T-cell (primary cell): ENCODE measurements at regions not wholly inside any gene's neighbourhood (a gene's known extent, or its start where the extent isn't known, plus 50 kb on each side); places are given as distances from the start of the nearest gene placed in this dataset.
"Not testable (repeated sequence)": the region's sequence is repeated elsewhere in the genome, so short reads cannot be mapped to it uniquely, and the experiment has no call there.

ENCODE experiments used
- ATAC-seq, 4 experiments: fragments of 200-7000 bp in 3 of 4; fragments of 150-1000 bp in 1 of 4; cut with Tn5 transposase; replicated peaks in 1 of 4; 1 replicate in 3 of 4; 2 replicates in 1 of 4; pipeline ENCODE4 v1.10.0; 2021; ENCODE audit warnings: moderate library complexity in 3 of 4, mild to moderate bottlenecking in 2 of 4, moderate number of reproducible peaks in 1 of 4
- CTCF ChIA-PET, 2 donors: fragments of 300-600 bp; sonication (Branson Sonifier 250); formaldehyde crosslinking; loops; one replicate each; lab custom pipeline; 2022; ENCODE audit warnings: antibody characterized with exemption in 2 of 2; lab: Charles Lee
- POLR2A ChIA-PET, 2 donors: fragments of 300-600 bp; sonication (Branson Sonifier 250); formaldehyde crosslinking; loops; one replicate each; lab custom pipeline; 2022; ENCODE audit warnings: antibody characterized with exemption in 2 of 2; lab: Charles Lee
- DNase-seq, 35 experiments: peaks; one replicate each; pipeline versions ENCODE4 v3.0.0 to v3.0.0-alpha.2; 2013 to 2023
- H3K27ac ChIP-seq: one replicate; pipeline ENCODE4 v1.5.1; 2013; ENCODE audit warnings: low read length
- H3K27me3 ChIP-seq, 2 experiments: replicated peaks in 1 of 2; 1 replicate in 1 of 2; 2 replicates in 1 of 2; pipeline versions ENCODE4 v1.6.1 to v1.7.0; 2013; ENCODE audit warnings: low read length in 1 of 2, mixed read lengths in 1 of 2; ENCODE audit not compliant: control insufficient read depth in 2 of 2, insufficient read depth in 2 of 2; ENCODE audit errors: extremely low read depth in 1 of 2
- H3K36me3 ChIP-seq, 2 donors: 1 replicate in 1 of 2; 2 replicates in 1 of 2; pipeline versions ENCODE4 v1.6.1 to v1.7.0; 2013; ENCODE audit warnings: low read length in 1 of 2; ENCODE audit not compliant: control insufficient read depth in 2 of 2, insufficient read depth in 1 of 2; ENCODE audit errors: extremely low read depth in 1 of 2
- H3K4me1 ChIP-seq, 2 experiments: 1 replicate in 1 of 2; 2 replicates in 1 of 2; pipeline versions ENCODE4 v1.6.1 to v1.7.0; 2013; ENCODE audit warnings: low read length in 2 of 2, mixed read lengths in 1 of 2; ENCODE audit not compliant: insufficient read depth in 2 of 2, control insufficient read depth in 1 of 2; ENCODE audit errors: extremely low read depth in 1 of 2
- H3K4me3 ChIP-seq, 2 donors: 1 replicate in 1 of 2; 2 replicates in 1 of 2; pipeline versions ENCODE4 v1.5.1 to v1.7.0; 2013; ENCODE audit warnings: mild to moderate bottlenecking in 2 of 2, low read length in 1 of 2, moderate library complexity in 1 of 2; ENCODE audit not compliant: control insufficient read depth in 1 of 2; ENCODE audit errors: extremely low read depth in 1 of 2
- H3K9me3 ChIP-seq: 2 replicates; pipeline ENCODE4 v1.7.0; 2013
- H3K27ac Mint-ChIP-seq, 2 donors: one replicate each; pipeline ENCODE4 v1.8.0; 2020 to 2021; ENCODE audit warnings: mild to moderate bottlenecking in 2 of 2, mixed read lengths in 2 of 2
- H3K27me3 Mint-ChIP-seq, 2 donors: one replicate each; pipeline ENCODE4 v1.8.0; 2021 to 2022; ENCODE audit warnings: mixed read lengths in 2 of 2
- H3K36me3 Mint-ChIP-seq: one replicate; pipeline ENCODE4 v1.8.0; 2021; ENCODE audit warnings: mixed read lengths
- H3K4me1 Mint-ChIP-seq, 3 donors: one replicate each; pipeline ENCODE4 v1.8.0; 2020 to 2022; ENCODE audit warnings: mixed read lengths in 3 of 3, mild to moderate bottlenecking in 1 of 3
- H3K4me3 Mint-ChIP-seq, 3 donors: one replicate each; pipeline ENCODE4 v1.8.0; 2020 to 2022; ENCODE audit warnings: mild to moderate bottlenecking in 3 of 3, mixed read lengths in 3 of 3, moderate library complexity in 3 of 3
- H3K9me3 Mint-ChIP-seq, 3 donors: one replicate each; pipeline ENCODE4 v1.8.0; 2020 to 2022; ENCODE audit warnings: mixed read lengths in 3 of 3
- WGBS: methylation state at CpG from one replicate; pipeline ENCODE4 v1.1.5; 2013; ENCODE audit warnings: missing lambda C conversion rate; ENCODE audit not compliant: insufficient coverage; 5-methylcytosine and 5-hydroxymethylcytosine counted together

DNA sequence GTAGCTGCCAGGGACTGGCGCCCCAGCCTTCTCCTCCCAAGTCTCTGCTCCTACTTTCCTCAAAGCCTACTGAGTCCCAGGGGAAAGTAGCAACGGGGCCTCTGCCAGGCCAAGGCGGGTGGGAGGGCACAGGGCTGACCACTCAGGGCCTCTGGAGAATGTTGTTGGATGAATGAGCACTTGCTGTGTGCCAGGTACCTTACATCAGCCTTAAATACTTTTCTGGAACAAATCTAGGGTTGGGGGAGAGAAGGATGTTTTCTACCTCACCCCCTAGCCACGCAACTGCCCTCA is 119.3 kb upstream of the ZBTB40 start:
- Mint-ChIP-seq H3K9me3 (no peaks in the 10 kb centered on the region), H3K4me3 (no peak overlapping the region), H3K36me3 (no peaks in the 10 kb centered on the region), H3K4me1 (no peaks in the 10 kb centered on the region), H3K27me3 (peaks cover 7 to 17% of the 10 kb centered on the region in 2 donors), H3K27ac (no peak overlapping the region)
- H3K4me3 ChIP-seq, result no peak overlapping the region
- no peaks in the 10 kb centered on the region for H3K36me3 ChIP-seq
- DNase-seq (no peak), ATAC-seq (no peak)
- H3K27me3 ChIP-seq, result peaks cover 0 to 42% of the 10 kb centered on the region in 2 experiments
- H3K4me1 ChIP-seq, result no peaks in the 10 kb centered on the region
- CTCF ChIA-PET, result no interaction called here
- no peaks in the 10 kb centered on the region for H3K9me3 ChIP-seq
- POLR2A ChIA-PET, result no interaction called here
- WGBS, result no CpG with 5 or more reads among the region's 4 CpGs
- H3K27ac ChIP-seq, result no peak overlapping the region

DNA sequence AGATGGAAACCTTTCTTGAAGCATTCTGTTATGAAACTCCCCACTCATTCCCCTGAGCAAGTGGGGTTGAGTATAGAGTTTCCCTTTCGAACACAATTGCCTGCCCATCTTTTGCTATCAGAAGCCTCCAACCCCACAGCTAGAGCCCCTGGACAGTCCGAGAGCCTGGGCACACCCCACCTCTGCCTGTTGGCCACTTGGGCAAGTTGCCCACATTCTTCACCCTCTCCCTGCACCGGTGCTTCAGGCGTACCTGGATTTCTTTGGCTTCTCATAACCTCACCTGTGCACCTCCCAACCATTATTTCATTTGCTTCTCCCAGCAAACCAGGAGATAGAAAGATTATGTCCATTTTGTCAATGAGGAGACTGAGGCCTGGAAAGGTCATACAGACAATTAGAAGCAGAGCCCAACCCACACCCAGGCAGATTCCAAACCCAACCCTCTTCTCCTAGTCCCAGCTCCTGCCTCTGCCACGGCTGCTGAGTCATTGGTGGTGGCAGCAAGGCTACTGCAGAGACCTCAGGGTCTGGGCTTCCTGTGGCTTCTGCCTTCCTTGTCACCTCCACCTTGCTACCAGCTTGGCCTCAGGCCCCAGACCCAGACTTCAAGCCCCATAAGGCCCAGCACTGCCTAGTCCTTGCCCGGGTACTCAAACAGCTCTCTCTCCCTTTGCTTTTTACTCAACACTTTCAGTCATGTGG is 118.7 kb upstream of the ZBTB40 start:
- POLR2A ChIA-PET, result no interaction called here
- CTCF ChIA-PET, result no interaction called here
- H3K4me3 ChIP-seq, result no peak overlapping the region
- no peaks in the 10 kb centered on the region for H3K9me3 ChIP-seq
- 47% methylated on average over 5 of the region's 6 CpGs for WGBS
- no peaks in the 10 kb centered on the region for H3K4me1 Mint-ChIP-seq
- DNase-seq, result no peak
- no peaks in the 10 kb centered on the region for H3K36me3 Mint-ChIP-seq
- H3K27ac ChIP-seq, result no peak overlapping the region
- no peak overlapping the region for H3K4me3 Mint-ChIP-seq
- no peaks in the 10 kb centered on the region for H3K9me3 Mint-ChIP-seq
- H3K27ac Mint-ChIP-seq, result no peak overlapping the region
- no peak for ATAC-seq
- H3K27me3 ChIP-seq, result peaks cover 0 to 44% of the 10 kb centered on the region in 2 experiments
- no peaks in the 10 kb centered on the region for H3K4me1 ChIP-seq
- H3K36me3 ChIP-seq, result no peaks in the 10 kb centered on the region
- peaks cover 7 to 17% of the 10 kb centered on the region in 2 donors for H3K27me3 Mint-ChIP-seq

DNA sequence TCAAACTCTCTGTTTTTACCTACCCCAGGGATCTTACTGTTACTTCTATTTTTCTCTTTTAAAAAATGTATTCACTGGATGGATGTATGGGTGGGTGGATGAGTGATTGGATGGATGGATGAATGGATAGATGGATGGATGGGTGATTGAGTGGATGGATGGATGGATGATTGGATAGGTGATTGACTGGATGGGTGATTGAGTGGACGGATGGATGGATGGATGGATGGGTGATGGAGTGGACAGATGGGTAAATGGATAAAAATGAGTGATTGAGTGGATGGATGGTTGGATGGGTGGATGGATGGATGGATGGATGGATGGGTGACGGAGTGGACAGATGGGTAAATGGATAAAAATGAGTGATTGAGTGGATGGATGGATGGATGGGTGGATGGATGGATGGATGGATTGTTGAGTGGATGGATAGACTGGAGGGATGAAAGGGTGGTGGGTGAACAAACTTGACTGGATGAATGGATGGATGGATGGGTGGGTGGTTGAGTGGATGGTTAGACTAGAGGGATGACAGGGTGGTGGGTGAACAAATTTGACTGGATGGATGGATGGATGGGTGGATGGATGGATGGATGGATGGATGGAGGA is 118.0 kb upstream of the ZBTB40 start:
- ATAC-seq, result no peak
- H3K27me3 Mint-ChIP-seq, result peaks cover 10 to 20% of the 10 kb centered on the region in 2 donors
- H3K4me1 Mint-ChIP-seq, result no peaks in the 10 kb centered on the region
- Histone ChIP-seq H3K36me3 (no peaks in the 10 kb centered on the region), H3K27me3 (peaks cover 0 to 45% of the 10 kb centered on the region in 2 experiments), H3K9me3 (no peaks in the 10 kb centered on the region), H3K27ac (no peak overlapping the region), H3K4me3 (no peak overlapping the region), H3K4me1 (no peaks in the 10 kb centered on the region)
- H3K27ac Mint-ChIP-seq, result no peak overlapping the region
- WGBS, result 85% methylated on average over 2 of the region's 2 CpGs
- POLR2A ChIA-PET, result no interaction called here
- no peak for DNase-seq
- CTCF ChIA-PET, result no interaction called here
- no peaks in the 10 kb centered on the region for H3K9me3 Mint-ChIP-seq
- no peak overlapping the region for H3K4me3 Mint-ChIP-seq
- no peaks in the 10 kb centered on the region for H3K36me3 Mint-ChIP-seq

DNA sequence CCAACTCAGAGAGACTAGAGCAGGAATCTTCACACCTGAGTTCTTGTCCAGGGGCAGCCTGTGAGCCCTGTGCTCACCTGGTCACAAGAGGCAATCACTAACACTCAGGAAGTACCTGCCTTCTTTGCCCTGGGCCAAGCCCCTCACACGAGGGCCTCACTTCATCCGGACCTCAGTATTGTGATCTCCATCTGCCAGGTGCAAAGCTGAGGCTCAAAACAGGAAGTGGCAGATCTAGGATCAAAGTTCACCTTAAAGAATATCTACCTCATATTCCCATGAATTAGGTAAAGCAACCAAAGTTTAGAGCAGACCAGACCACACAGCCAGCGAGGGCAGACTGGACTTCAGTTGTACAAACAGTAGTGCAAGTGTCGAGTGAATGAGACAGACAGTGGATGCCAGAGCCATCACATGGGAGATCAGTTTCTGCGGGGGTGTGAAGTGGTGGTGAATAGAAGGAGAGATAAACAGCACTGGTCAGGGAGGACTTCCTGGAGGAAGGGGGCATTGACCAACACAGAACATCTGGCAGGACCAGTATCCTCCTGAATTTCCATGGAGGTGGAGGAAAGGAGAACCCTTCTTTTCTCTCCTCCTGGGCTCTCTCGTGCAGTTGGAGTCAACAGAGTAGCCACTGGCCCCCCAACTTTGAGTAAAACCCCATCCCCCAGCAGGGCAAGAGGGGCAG is 116.6 kb upstream of the ZBTB40 start:
- no peak overlapping the region for H3K27ac Mint-ChIP-seq
- POLR2A ChIA-PET, result no interaction called here
- CTCF ChIA-PET, result no interaction called here

DNA sequence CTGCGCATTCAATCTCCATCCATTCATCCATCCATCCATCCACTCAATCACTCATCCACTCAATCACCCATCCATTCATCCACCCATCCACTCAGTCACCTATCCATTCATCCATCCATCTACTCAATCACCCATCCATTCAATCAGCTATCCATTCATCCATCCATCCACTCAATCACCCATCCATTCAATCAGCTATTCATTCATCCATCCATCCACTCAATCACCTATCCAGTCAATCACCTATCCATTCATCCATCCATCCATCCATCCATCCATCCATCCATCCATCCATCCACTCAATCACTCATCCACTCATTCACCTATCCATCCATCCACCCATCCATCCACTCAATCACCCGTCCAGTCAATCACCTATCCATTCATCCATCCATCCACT is 115.4 kb upstream of the ZBTB40 start:
- H3K36me3 ChIP-seq, H3K9me3 ChIP-seq, H3K27ac Mint-ChIP-seq, H3K4me3 ChIP-seq, CTCF ChIA-PET, DNase-seq, H3K4me1 Mint-ChIP-seq, H3K9me3 Mint-ChIP-seq, H3K36me3 Mint-ChIP-seq, ATAC-seq, H3K27ac ChIP-seq, H3K4me3 Mint-ChIP-seq, H3K4me1 ChIP-seq, POLR2A ChIA-PET: not testable (repeated sequence)
- peaks cover 0 to 52% of the 10 kb centered on the region in 2 experiments for H3K27me3 ChIP-seq
- WGBS, result 94% methylated on average over 2 of the region's 2 CpGs
- peaks cover 18 to 32% of the 10 kb centered on the region in 2 donors for H3K27me3 Mint-ChIP-seq

More for the DNA sequence above, 116.6 kb upstream of the ZBTB40 start:
- Mint-ChIP-seq H3K27me3 (peaks cover 15 to 24% of the 10 kb centered on the region in 2 donors), H3K4me1 (no peaks in the 10 kb centered on the region), H3K9me3 (no peaks in the 10 kb centered on the region), H3K36me3 (no peaks in the 10 kb centered on the region), H3K4me3 (no peak overlapping the region)
- no peak for ATAC-seq
- peaks cover 0 to 46% of the 10 kb centered on the region in 2 experiments for H3K27me3 ChIP-seq
- no peaks in the 10 kb centered on the region for H3K36me3 ChIP-seq
- no peaks in the 10 kb centered on the region for H3K4me1 ChIP-seq
- WGBS, result 46% methylated on average over 4 of the region's 6 CpGs
- DNase-seq, result no peak
- H3K4me3 ChIP-seq, result no peak overlapping the region
- H3K9me3 ChIP-seq, result no peaks in the 10 kb centered on the region
- no peak overlapping the region for H3K27ac ChIP-seq

DNA sequence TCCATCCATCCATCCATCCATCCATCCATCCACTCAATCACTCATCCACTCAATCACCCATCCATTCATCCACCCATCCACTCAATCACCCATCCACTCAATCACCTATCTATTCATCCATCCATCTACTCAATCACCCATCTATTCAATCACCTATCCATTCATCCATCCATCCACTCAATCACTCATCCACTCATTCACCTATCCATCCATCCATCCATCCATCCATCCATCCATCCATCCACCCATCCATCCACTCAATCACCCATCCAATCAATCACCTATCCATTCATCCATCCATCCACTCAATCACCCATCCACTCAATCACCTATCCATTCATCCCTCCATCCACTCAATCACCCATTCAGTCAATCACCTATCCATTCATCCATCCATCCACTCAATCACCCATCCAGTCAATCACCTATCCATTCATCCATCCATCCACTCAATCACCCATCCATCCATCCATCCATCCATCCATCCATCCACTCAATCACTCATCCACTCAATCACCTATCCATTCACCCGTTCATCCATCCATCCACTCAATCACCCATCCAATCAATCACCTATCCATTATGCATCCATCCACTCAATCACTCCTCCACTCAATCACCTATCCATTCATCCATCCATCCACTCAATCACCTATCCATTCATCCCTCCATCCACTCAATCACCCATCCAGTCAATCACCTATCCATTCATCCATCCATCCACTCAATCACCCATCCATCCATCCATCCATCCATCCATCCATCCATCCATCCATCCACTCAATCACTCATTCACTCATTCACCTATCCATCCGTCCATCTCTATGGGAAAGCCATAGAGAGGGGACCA is 114.7 kb upstream of the ZBTB40 start:
- H3K36me3 ChIP-seq, H3K27ac ChIP-seq, H3K36me3 Mint-ChIP-seq, CTCF ChIA-PET, H3K27ac Mint-ChIP-seq, H3K4me1 Mint-ChIP-seq, H3K4me3 ChIP-seq, ATAC-seq, H3K9me3 ChIP-seq, H3K4me3 Mint-ChIP-seq, DNase-seq, H3K9me3 Mint-ChIP-seq, H3K4me1 ChIP-seq, POLR2A ChIA-PET: not testable (repeated sequence)
- WGBS, result 84% methylated on average over 1 of the region's 2 CpGs
- peaks cover 20 to 35% of the 10 kb centered on the region in 2 donors for H3K27me3 Mint-ChIP-seq
- H3K27me3 ChIP-seq, result peaks cover 0 to 59% of the 10 kb centered on the region in 2 experiments
